Left lung (tissue), 4 donors: ENCODE measurements at regions not wholly inside any gene's neighbourhood (a gene's known extent, or its start where the extent isn't known, plus 50 kb on each side); places are given as distances from the start of the nearest gene placed in this dataset.

Experiments used
- ATAC-seq: fragments of 200-7000 bp; cut with Tn5 transposase; one replicate; pipeline ENCODE4 v1.9.1; 2020; ENCODE audit warnings: moderate library complexity
- DNase-seq, 4 donors: peaks; one replicate each; pipeline ENCODE4 v3.0.0-alpha.2; 2013 to 2020
- H3K27ac ChIP-seq, 2 donors: fragments of 200-600 bp; sonication (generic) in 1 of 2; one replicate each; pipeline versions ENCODE4 v1.5.0 to v1.8.0; 2020 to 2021
- H3K27me3 ChIP-seq, 2 donors: fragments of 200-600 bp; sonication (generic) in 1 of 2; one replicate each; pipeline versions ENCODE4 v1.5.0 to v1.8.0; 2020 to 2021
- H3K36me3 ChIP-seq, 2 donors: fragments of 200-600 bp; sonication (generic) in 1 of 2; one replicate each; pipeline versions ENCODE4 v1.5.0 to v1.8.0; 2020 to 2021
- H3K4me1 ChIP-seq, 2 donors: fragments of 200-600 bp; one replicate each; pipeline ENCODE4 v1.8.0; 2021
- H3K4me3 ChIP-seq, 2 donors: fragments of 200-600 bp; sonication (generic) in 1 of 2; one replicate each; pipeline versions ENCODE4 v1.5.0 to v1.8.0; 2020 to 2021; ENCODE audit warnings: mild to moderate bottlenecking in 1 of 2
- H3K9me3 ChIP-seq, 2 donors: fragments of 200-600 bp; sonication (generic) in 1 of 2; one replicate each; pipeline versions ENCODE4 v1.5.0 to v1.8.0; 2020 to 2021
- CTCF ChIP-seq, 2 donors: fragments of 200-600 bp; sonication (generic) in 1 of 2; IDR thresholded peaks; one replicate each; pipeline versions ENCODE4 v1.5.0 to v1.8.0; 2021; ENCODE audit warnings: antibody characterized with exemption in 2 of 2
- intact Hi-C, 2 donors: fragments of 100-400 bp; cut with DNase I; formaldehyde crosslinking; loops; one replicate each; pipeline versions ENCODE4 v1.11.2 to v1.14.2; 2022
- donor health status: DM: no; HTN: yes; CAD: no.
- donor health status: DM: no; HTN: no; CAD: no.

- Histone ChIP-seq H3K36me3 (no peaks in the 10 kb centered on the region), H3K27me3 (peaks cover 0 to 9% of the 10 kb centered on the region in 2 donors), H3K4me1 (no peaks in the 10 kb centered on the region), H3K4me3 (no peak overlapping the region), H3K27ac (no peak overlapping the region), H3K9me3 (no peaks in the 10 kb centered on the region)
- ATAC-seq (no peak), DNase-seq (no peak)
- no peak for TF ChIP-seq CTCF (IDR thresholded peaks at IDR 0.05)
- intact Hi-C loops, result no loop called here
Measured at GRCh38 chr2:120942658-120943057, 207.0 kb downstream of the GLI2 start.

GRCh38 chr2:120943403-120944034, 207.9 kb downstream of the GLI2 start:
- H3K36me3 ChIP-seq, result no peaks in the 10 kb centered on the region
- DNase-seq (no peak), ATAC-seq (no peak)
- H3K4me1 ChIP-seq, result no peaks in the 10 kb centered on the region
- no peaks in the 10 kb centered on the region for H3K9me3 ChIP-seq
- intact Hi-C loops, result no loop called here
- no peak overlapping the region for H3K4me3 ChIP-seq
- TF ChIP-seq CTCF (IDR thresholded peaks at IDR 0.05), result no peak
- H3K27ac ChIP-seq, result no peak overlapping the region
- H3K27me3 ChIP-seq, result peaks cover 0 to 9% of the 10 kb centered on the region in 2 donors

- H3K27ac ChIP-seq, result no peak overlapping the region
- no peaks in the 10 kb centered on the region for H3K36me3 ChIP-seq
- no peak for ATAC-seq
- DNase-seq, result no peak
- intact Hi-C loops, result no loop called here
- no peak for TF ChIP-seq CTCF (IDR thresholded peaks at IDR 0.05)
- H3K4me1 ChIP-seq, result no peaks in the 10 kb centered on the region
- peaks cover 0 to 9% of the 10 kb centered on the region in 2 donors for H3K27me3 ChIP-seq
- no peak overlapping the region for H3K4me3 ChIP-seq
- H3K9me3 ChIP-seq, result no peaks in the 10 kb centered on the region
Measured at GRCh38 chr2:120944575-120944974, 208.9 kb downstream of the GLI2 start.

- no peak for TF ChIP-seq CTCF (IDR thresholded peaks at IDR 0.05)
- ATAC-seq (no peak), DNase-seq (no peak)
- intact Hi-C loops, result no loop called here
- no peak overlapping the region for H3K4me3 ChIP-seq
- no peaks in the 10 kb centered on the region for H3K36me3 ChIP-seq
- peaks cover 0 to 9% of the 10 kb centered on the region in 2 donors for H3K27me3 ChIP-seq
- no peaks in the 10 kb centered on the region for H3K4me1 ChIP-seq
- no peak overlapping the region for H3K27ac ChIP-seq
- no peaks in the 10 kb centered on the region for H3K9me3 ChIP-seq
Measured at GRCh38 chr2:120945091-120945490, 209.4 kb downstream of the GLI2 start.

GRCh38 chr2:120945832-120946499, 210.3 kb downstream of the GLI2 start:
- Histone ChIP-seq H3K9me3 (no peaks in the 10 kb centered on the region), H3K27ac (no peak overlapping the region), H3K27me3 (peaks cover 0 to 9% of the 10 kb centered on the region in 2 donors), H3K4me1 (no peaks in the 10 kb centered on the region), H3K36me3 (no peaks in the 10 kb centered on the region), H3K4me3 (no peak overlapping the region)
- intact Hi-C loops, result no loop called here
- DNase-seq (no peak), ATAC-seq (no peak)
- TF ChIP-seq CTCF (IDR thresholded peaks at IDR 0.05), result no peak
